GM12878 (cell line): ENCODE measurements at regions not wholly inside any gene's neighbourhood (a gene's known extent, or its start where the extent isn't known, plus 50 kb on each side); places are given as distances from the start of the nearest gene placed in this dataset.

Experiments
- ATAC-seq: fragments of 200-7000 bp; cut with Tn5 transposase; 3 replicates; pipeline ENCODE4 v1.9.1; 2020; ENCODE audit warnings: mild to moderate bottlenecking, moderate library complexity
- BruUV-seq: library from RNA; stranded (reverse); fragments of 400-500 nt; replicated peaks from 2 replicates; lab custom pipeline; 2021; lab: Mats Ljungman, UMichigan
- CTCF ChIA-PET: fragments of 300-600 bp; sonication (Branson Sonifier 250); formaldehyde crosslinking; extraction: SDS; loops from one replicate; lab custom pipeline; 2021; ENCODE audit warnings: inconsistent platforms; lab: Yijun Ruan, JAX
- POLR2A ChIA-PET: fragments of 350-600 bp; formaldehyde crosslinking; extraction: SDS; loops from one replicate; lab custom pipeline; 2021; ENCODE audit warnings: inconsistent platforms; lab: Charles Lee
- RAD21 ChIA-PET: fragments of 300-600 bp; sonication (Branson Sonifier 250); formaldehyde crosslinking; loops from one replicate; lab custom pipeline; 2023; ENCODE audit warnings: antibody characterized with exemption; ENCODE audit not compliant: unreplicated experiment; lab: Charles Lee
- SMC1A ChIA-PET: fragments of 300-600 bp; sonication (Branson Sonifier 250); formaldehyde crosslinking; loops from one replicate; lab custom pipeline; 2023; ENCODE audit not compliant: unreplicated experiment, uncharacterized antibody; lab: Charles Lee
- DNase-seq: peaks from one replicate; pipeline ENCODE4 v3.0.0-alpha.2; 2011; ENCODE audit warnings: low read depth, low spot score
- FAIRE-seq: peaks from 3 replicates; lab custom pipeline; 2011; peaks lifted over from hg19 to GRCh38; lab: Jason Lieb, UNC
- H2AFZ ChIP-seq: 2 replicates; pipeline ENCODE4 v1.6.0; 2011; ENCODE audit warnings: low read depth, low read length, control low read depth; ENCODE audit not compliant: control insufficient read depth
- H3K27ac ChIP-seq: 2 replicates; pipeline ENCODE4 v1.5.1; 2011; ENCODE audit warnings: control low read depth; ENCODE audit not compliant: control insufficient read depth, insufficient read depth
- H3K27me3 ChIP-seq, 2 experiments: replicated peaks in 1 of 2; 2 replicates each; pipeline versions ENCODE4 v1.6.0 to v1.6.1; 2011; ENCODE audit warnings: low read length in 1 of 2; ENCODE audit not compliant: control insufficient read depth in 2 of 2, insufficient read depth in 2 of 2
- H3K36me3 ChIP-seq, 2 experiments: 2 replicates each; pipeline ENCODE4 v1.5.1; 2011; ENCODE audit warnings: low read length in 1 of 2; ENCODE audit not compliant: control insufficient read depth in 2 of 2, insufficient read depth in 2 of 2
- H3K4me1 ChIP-seq: 2 replicates; pipeline ENCODE4 v1.6.1; 2011; ENCODE audit warnings: mild to moderate bottlenecking, low read length, moderate library complexity, mixed read lengths; ENCODE audit not compliant: control insufficient read depth, insufficient read depth
- H3K4me2 ChIP-seq: 2 replicates; pipeline ENCODE4 v1.6.0; 2011; ENCODE audit warnings: control low read depth; ENCODE audit not compliant: control insufficient read depth, insufficient read depth
- H3K4me3 ChIP-seq: fragments of 200-600 bp; sonication (generic); 2 replicates; pipeline ENCODE4 v1.5.1; 2016
- H3K79me2 ChIP-seq: 2 replicates; pipeline ENCODE4 v1.6.0; 2011; ENCODE audit warnings: low read length; ENCODE audit not compliant: control insufficient read depth, insufficient read depth
- H3K9ac ChIP-seq: 2 replicates; pipeline ENCODE4 v1.8.0; 2011; ENCODE audit warnings: low read length, control low read depth, mixed read lengths; ENCODE audit not compliant: control insufficient read depth, insufficient read depth
- H3K9me3 ChIP-seq: replicated peaks from 3 replicates; pipeline ENCODE4 v1.5.1; 2011; ENCODE audit warnings: mild to moderate bottlenecking, low read length; ENCODE audit not compliant: control insufficient read depth, insufficient read depth
- H4K20me1 ChIP-seq: 2 replicates; pipeline ENCODE4 v1.6.0; 2011; ENCODE audit not compliant: control insufficient read depth, insufficient read depth
- HSF1 ChIP-seq: fragments of 150-350 bp; IDR thresholded peaks from 2 replicates; pipeline ENCODE4 v1.6.1; 2014; ENCODE audit warnings: mild to moderate bottlenecking, low read depth, low read length
- IRF3 ChIP-seq: fragments of 450-650 bp; IDR thresholded peaks from 2 replicates; pipeline ENCODE4 v1.6.1; 2014; ENCODE audit warnings: mild to moderate bottlenecking
- JUND ChIP-seq: IDR thresholded peaks from 2 replicates; pipeline ENCODE4 v1.6.1; 2012; ENCODE audit warnings: low read depth, mild to moderate bottlenecking, low read length, improper control_type of control experiment, moderate library complexity
- KLF5 ChIP-seq: fragments of 450-650 bp; IDR thresholded peaks from 2 replicates; pipeline ENCODE4 v1.6.1; 2014; ENCODE audit warnings: mild to moderate bottlenecking; ENCODE audit not compliant: partially characterized antibody
- MXI1 ChIP-seq: fragments of 150-350 bp; IDR thresholded peaks from 2 replicates; pipeline ENCODE4 v1.6.1; 2011; ENCODE audit warnings: low read depth, mild to moderate bottlenecking, inconsistent platforms, low read length, improper control_type of control experiment
- SP1 ChIP-seq: IDR thresholded peaks from one replicate; pipeline ENCODE4 v1.6.1; 2011; ENCODE audit warnings: low read depth, low read length
- SREBF1 ChIP-seq: IDR thresholded peaks from 2 replicates; pipeline ENCODE4 v1.6.1; 2012; ENCODE audit warnings: mild to moderate bottlenecking, low read length
- YY1 ChIP-seq: IDR thresholded peaks from 2 replicates; pipeline ENCODE4 v1.6.1; 2011; ENCODE audit warnings: low read depth, mild to moderate bottlenecking, low read length
- ZBTB11 ChIP-seq: fragments of 450-650 bp; formaldehyde crosslinking; IDR thresholded peaks from 2 replicates; pipeline ENCODE4 v1.5.0; 2022; ENCODE audit warnings: mild to moderate bottlenecking, missing genetic modification characterization
- ZBTB40 ChIP-seq: fragments of 450-650 bp; IDR thresholded peaks from 2 replicates; pipeline ENCODE4 v1.6.1; 2016; ENCODE audit warnings: mild to moderate bottlenecking, moderate library complexity, borderline replicate concordance
- WGBS: methylation state at CpG from one replicate; pipeline ENCODE4 v1.1.6; 2016; ENCODE audit warnings: low lambda C conversion rate; ENCODE audit not compliant: insufficient replicate concordance, insufficient coverage; ENCODE audit errors: missing lambda C conversion rate; 5-methylcytosine and 5-hydroxymethylcytosine counted together
- in situ Hi-C: fragments of 300-500 bp; cut with MboI; formaldehyde crosslinking; loops from 9 replicates; pipeline ENCODE4 v1.14.3; 2018; ENCODE audit warnings: mixed read lengths
- intact Hi-C: fragments of 100-400 bp; cut with micrococcal nuclease; formaldehyde crosslinking; loops from one replicate; pipeline ENCODE4 v1.14.2; 2022; ENCODE audit not compliant: unreplicated experiment

GRCh38 chr3:81354119-81354518, 407.3 kb downstream of the GBE1 start:
- Histone ChIP-seq H3K9ac (no peak overlapping the region), H4K20me1 (no peaks in the 10 kb centered on the region), H3K27ac (no peak overlapping the region)
- CTCF ChIA-PET, result interaction anchor here (1.2 to 1.8 kb wide), 2 partner anchors 14 to 228 kb away, joined by 4 to 9 read pairs; no protein-coding TSS in a partner anchor
- BruUV-seq, result no TSS peak
- intact Hi-C loops, result no loop called here
- TF ChIP-seq SP1 (no peak), IRF3 (no peak), HSF1 (no peak), SREBF1 (no peak), MXI1 (no peak), JUND (no peak), ZBTB11 (CRISPR knock-in tag) (no peak), KLF5 (no peak), YY1 (no peak), ZBTB40 (no peak)
- TF ChIP-seq, all 136 proteins: peak for 0
- Histone ChIP-seq H3K4me3 (no peak overlapping the region), H3K4me1 (no peaks in the 10 kb centered on the region), H3K9me3 (no peaks in the 10 kb centered on the region), H3K79me2 (no peaks in the 10 kb centered on the region), H3K36me3 (no peaks in the 10 kb centered on the region), H2AFZ (no peak overlapping the region), H3K4me2 (no peak overlapping the region), H3K27me3 (no peaks in the 10 kb centered on the region)
- in situ Hi-C loops, result no loop called here
- ChIA-PET POLR2A (no interaction called here), SMC1A (no interaction called here), RAD21 (no interaction called here)
- DNase-seq (no peak), ATAC-seq (no peak), FAIRE-seq (no peak)
- WGBS, result 44% methylated on average over 5 of the region's 5 CpGs
